Activated CD8-positive, alpha-beta memory T cell treated with anti-CD3 and anti-CD28 coated beads, Interleukin-2, amount 50 U/mL, for 48 hours (primary cell): ENCODE measurements at regions not wholly inside any gene's neighbourhood (a gene's known extent, or its start where the extent isn't known, plus 50 kb on each side); places are given as distances from the start of the nearest gene placed in this dataset.
"Not testable (repeated sequence)": the region's sequence is repeated elsewhere in the genome, so short reads cannot be mapped to it uniquely, and the experiment has no call there.

Source experiments
- DNase-seq: peaks from one replicate; pipeline ENCODE4 v3.0.0-alpha.2; 2020

DNA sequence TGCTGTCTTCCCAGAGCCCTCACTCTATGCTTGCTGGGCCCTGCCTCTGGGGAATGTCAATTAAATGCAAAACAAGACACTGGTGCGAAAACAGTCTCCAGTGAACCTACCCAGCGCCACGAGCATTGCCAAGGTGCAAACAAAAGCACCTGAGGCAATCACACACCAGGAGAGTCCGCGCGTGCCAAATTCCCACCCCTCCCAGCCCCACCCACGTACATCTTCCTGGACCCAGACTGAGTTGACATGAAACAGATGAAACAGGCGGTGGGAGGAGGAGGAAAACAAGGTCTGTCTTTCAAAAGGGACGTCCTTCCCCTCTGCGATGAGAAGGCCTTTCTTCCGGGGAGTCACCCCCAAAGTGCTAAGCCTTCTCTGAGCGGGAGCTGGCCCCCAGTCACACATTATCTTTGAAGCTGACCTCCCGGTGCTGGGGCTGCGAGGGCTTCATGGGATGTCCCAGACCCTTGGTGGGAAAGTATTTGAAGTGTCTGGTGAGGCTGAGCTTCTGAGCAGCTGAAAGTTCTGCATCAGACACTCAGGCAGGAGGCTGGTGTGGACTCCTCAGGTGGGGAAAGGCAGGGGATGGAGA lies 200.4 kb downstream of the AXIN2 start:
- no peak for DNase-seq

DNA sequence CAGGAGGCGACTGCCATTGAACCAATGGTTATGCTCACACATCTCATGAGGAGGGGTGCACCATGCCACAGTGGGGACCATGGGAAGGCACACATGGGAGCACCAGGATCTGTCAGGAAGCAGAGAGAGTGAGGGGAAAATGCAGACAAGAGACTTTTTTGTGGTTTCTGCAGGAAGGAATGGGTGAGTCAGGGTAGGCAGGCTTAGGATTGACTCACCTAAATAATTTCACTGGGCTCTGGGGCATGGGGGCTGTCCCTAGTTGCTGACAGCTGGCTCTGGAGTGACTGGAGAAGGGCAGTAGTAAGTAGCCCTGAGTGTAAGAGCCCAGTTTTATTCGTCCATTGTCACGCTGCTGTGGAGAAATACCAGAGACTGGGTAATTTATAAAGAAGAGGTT lies 202.4 kb downstream of the AXIN2 start:
- DNase-seq, result no peak

DNA sequence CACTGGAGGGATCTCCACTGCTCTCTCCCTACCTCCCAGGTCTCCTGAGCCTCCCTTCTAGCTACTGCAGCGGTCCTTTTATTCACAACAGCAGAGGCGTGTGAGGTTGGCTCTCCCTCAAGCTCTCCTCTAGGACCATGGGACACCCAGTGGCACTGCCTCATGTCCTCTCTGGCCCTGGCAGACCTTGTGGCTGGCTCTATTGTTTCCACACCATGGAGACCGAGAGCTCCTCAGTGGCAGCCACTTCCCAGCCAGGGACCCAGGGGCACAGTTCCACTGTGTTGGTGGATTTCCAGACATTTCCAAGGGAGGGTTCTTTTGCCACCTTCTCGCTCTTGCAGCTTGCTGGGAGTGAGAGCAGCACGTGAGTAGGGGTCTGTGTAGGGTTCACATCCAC lies 204.9 kb downstream of the AXIN2 start:
- DNase-seq, result no peak

DNA sequence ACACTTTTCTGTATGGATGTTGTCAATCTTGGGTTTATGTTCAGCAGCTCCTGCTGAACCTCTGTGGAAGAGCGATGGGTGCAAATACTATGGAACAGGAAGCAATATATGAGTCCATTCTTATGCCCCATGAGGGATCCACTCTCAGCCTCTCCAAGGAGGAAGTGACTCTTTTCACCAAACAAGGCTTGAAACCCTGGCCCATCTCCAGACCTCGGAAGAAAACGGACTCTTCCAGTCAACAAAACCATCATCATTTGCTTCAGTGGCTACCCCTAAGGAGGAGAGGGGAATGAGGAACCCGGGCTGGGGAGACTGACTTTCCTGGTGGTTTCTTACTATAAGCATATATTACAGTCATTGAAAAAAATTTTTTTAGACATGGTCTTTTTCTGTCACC lies 206.2 kb downstream of the AXIN2 start:
- no peak for DNase-seq

DNA sequence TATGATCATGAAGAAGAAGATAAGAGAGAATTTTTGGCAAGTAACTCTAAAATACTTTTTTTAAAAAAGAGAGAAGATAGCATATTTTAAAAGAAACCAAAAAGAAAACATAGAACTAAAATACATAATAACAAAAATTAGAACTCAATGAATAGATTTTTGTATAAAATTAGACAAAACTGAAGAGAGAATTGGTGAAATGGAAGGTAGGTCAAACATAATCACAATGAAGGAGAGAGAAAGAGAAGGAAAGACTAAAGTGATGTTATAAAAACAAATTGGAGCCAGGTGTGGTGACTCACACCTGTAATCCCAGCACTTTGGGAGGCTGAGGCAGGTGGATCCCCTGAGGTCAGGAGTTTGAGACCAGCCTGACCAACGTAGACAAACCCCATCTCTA lies 211.5 kb downstream of the AXIN2 start:
- no peak for DNase-seq

DNA sequence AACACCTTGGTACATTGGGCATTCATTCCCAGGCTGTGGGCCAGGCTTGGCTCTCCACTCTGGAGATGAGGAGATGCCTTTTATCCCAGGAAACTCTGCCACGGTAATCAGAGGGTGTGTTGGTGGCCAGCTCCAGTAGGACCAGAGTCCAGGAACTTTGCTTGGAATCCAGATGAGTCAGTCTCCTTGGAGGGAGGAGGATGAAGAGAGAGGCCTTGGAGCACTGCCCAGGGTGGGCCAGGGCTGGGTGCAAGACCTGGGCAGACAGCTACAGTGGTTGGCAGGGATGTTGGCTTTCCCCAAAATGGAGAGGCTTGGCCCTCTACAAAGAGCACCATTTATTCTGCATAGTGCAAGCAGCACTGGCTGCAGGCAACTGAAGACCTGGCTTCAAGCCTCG lies 209.0 kb downstream of the RGS9 start:
- DNase-seq, result no peak

DNA sequence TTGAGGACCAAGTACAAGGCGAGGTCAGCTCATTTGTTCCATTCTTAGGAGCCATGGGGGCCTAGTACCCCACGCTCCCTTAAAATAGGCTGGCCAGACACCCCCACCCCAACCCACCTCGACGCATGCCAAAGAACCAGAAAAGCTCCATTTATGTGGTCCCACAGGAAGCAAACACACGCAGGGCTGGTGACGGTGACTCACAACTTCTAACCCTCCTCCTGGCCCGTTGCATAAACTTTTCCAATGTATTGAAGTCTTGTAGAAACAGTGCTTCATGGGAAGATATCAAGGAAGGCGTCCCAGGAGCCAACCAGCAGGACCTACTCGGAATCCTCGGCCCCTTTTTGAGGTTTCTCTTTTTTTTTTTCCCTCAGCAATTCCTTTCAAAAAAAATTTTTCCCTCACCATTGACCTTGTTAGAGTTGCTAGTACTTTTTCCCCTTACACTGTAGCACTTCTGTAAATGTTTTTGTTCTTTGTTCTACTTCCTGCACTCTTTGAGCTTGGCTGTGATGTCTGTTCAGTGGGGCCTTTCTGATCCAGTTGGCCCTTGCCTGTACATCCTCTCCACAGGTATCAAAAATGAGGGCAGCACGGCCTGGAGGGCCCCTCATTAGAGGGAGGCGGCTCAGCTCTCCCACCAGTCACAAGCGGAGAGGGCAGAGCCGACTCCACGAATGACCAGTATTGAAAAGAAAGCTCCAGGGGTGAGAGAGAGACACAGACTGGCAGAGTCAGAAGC lies 208.3 kb downstream of the RGS9 start:
- DNase-seq, result no peak

DNA sequence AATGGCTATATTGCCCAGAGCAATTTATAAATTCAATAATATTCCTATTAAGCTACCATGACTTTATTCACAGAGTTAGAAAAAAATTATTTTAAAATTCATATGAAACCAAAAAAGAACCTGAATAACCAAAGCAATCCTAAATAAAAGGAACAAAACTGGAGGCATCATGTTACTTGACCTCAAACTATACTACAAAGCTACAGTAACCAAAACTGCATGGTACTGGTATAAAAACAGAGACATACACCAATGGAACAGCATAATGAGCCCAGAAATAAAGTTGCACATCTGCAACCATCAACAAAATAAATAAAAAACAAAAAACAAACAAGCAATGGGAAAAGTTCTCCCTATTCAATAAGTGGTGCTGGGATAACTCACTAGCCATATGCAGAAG lies 203.2 kb downstream of the RGS9 start:
- DNase-seq, result no peak

DNA sequence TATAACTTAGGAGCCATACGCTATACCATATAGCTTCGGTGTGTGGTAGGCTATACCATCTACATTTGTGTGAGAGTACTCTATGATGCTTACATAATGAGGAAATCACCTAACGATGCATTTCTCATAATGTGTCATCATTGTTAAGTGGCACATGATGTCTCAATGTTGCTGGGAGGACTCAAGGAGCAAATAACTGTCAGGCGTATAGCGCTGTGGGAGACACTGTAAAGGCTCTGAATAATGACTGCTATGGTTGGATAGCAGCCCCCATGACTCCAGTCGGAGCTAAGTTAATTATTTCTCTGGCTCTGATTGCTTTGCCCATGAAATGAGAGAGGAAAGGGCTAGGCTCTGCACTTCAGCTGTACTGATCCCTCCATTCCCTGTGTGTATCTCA lies 197.2 kb downstream of the RGS9 start:
- no peak for DNase-seq

DNA sequence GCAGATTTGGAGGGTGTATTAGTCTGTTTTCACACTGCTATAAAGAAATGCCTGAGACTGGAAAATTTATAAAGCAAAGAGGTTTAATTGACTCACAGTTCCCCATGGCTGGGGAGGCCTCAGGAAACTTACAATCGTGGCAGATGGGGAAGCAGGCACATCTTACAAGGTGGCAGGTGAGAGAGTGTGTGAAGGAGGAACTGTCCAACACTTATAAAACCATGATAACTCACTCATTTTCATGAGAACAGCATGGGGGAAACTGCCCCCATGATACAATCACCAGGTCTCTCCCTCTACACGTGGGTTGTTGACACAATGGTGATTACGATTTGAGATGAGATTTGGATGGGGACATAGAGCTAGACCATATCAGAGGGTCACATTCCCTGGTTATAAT lies 195.6 kb downstream of the RGS9 start:
- no peak for DNase-seq

DNA sequence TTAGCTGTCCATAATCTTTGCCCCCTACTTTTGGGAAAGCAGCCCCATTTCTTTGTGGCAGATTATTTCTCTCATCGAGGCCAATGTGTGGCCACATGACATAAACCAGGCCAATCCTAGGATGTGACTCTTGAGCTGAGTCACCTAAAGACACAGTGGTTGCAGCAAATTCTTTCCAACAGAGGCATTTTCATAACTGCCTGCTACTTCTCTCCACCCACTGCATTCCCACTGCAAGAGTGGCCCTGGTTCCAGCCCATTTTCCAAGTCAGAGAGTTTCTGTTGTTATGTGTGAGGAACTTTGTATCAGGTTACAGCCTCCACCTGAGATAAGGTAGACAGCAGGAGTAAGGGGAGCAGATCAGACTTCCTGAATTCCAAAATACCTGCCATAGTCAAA lies 195.2 kb downstream of the RGS9 start:
- DNase-seq, result no peak

DNA sequence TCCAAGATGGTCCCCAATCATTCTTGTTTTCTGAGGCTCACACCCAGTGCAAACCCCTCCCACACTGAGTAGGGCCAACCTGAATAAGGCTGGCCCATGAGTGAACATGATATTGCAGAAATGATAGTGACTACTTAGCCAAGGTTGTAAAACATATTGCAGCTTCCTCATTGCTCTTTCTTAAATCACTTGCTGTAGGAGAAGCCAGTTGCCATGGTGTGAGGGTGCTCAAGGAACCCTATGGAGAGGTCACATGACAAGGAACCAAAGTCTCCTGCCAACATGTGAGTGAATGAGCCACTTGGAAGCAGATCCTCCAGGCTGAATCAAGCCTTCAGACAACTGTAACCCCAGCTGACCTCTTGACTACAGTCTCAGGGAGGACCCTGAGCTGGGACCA lies 191.4 kb downstream of the RGS9 start:
- no peak for DNase-seq

DNA sequence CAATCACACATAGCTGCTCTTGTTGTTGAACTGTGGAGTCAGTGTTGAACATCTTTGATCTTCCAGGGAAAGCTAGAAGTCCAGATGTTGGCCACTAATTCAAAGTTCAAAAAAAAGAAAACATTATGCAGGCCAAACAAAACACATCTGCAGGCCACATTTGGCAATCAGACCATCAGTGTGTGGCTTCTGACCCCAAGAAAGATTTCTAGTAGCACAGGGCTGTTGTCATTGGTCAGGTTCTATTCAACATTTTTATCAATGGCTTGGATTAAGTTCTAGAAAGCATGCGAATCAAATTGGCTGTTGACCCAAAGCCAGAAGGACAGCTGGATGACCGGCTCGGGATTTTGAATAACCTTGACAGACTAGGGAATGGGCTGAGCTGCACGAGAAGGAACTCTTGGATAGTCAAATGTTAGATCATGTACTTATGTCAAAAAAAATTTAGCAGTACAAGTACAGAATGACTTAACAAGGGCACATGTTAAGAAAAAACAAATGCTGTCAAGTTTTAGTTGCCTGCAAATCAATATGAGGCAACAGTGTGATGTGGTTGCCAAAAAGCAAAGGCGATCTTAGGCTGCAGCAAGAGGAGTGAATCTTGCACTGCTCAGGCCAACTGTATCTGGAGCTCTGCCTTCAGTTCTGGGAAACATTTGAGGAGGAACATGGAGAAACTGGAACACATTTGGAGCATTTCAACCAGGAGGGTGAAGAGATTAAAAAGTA lies 187.6 kb downstream of the RGS9 start:
- no peak for DNase-seq

DNA sequence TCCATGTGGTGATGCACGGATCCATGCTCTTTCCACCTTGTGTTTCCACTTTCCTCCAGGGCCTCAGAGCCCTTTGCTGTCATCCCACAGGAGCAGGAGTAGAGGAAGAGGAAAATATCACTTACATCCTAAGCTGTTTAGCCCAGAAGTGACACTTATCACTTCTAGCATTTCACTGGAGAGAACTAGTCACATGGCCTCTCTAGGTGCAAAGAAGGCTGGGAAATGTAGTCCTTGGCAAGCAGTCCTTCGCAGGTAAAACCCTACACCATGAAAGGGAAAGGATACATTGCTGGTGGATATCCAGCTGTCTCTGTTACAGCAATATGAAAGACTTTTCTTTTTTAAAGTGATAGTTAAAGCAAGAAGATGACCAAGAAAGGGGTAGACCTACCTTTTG lies 185.9 kb downstream of the RGS9 start:
- no peak for DNase-seq

DNA sequence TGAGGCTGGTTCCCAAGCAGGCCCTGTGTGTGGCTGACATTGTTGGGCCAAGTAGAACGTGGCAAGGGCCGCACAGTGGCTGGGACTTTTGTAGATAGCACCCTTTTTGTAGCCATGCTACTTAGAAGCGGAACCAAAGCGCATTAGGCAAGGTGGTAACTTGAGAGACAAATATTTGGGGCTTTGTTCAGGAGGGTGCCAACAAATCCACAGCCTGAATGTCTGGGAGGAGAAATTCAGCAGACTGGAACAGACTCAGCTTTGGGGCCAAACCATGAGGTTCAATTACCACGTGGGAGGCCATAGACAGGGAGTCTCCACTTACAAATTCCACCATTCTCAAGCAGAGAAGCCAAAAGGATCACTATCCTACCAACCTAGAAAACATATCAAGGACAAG lies 183.7 kb downstream of the RGS9 start:
- no peak for DNase-seq

DNA sequence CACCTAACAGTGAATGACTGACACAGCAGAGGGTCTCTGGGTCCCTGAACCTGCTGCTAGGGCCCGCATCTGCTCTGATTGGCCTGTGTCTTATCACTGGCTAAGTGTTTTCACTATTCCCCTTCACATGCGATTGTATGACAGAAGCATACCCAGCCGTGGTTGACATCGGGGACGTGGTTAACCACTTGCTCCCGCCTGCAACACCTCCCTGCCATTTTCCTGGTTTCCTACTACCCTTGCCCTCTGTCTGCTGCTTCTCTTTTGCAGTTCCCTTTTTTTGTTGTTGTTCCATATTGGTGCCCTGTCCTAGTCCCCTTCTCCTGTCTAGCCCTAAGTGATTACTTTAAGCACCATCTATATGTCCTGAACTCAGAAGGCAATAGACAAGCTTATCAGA lies 177.0 kb downstream of the RGS9 start:
- DNase-seq, result no peak

DNA sequence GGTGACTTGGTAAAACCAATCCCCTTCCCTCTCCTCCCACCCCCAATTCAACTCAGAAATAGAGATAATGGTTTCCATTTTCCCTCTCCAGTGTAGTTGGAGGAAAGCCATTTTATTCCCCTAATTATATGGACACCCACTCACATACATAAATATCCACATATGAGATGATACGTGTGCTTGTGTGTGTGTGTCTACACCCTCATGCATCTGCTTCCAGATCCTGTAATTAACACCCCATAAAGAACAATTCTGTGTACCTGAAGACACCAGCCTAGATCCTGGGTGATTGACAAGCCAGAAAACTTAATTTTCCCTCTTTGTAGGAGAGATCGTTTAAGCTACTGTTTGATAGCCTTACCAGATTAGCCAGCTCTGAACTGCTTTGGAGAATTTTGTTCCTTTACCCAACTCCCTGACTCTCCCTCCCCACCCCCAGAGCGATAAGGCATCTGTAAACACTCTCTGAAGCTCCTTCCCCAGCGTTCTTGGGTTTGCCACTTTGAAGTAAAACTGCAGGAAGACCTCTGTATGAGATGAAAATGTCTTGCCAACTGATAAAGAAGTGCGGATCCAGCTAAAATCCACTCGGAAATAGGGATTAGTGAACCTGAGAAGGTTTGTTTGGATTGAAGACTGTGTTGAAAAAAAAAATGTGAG lies 175.7 kb downstream of the RGS9 start:
- no peak for DNase-seq

DNA sequence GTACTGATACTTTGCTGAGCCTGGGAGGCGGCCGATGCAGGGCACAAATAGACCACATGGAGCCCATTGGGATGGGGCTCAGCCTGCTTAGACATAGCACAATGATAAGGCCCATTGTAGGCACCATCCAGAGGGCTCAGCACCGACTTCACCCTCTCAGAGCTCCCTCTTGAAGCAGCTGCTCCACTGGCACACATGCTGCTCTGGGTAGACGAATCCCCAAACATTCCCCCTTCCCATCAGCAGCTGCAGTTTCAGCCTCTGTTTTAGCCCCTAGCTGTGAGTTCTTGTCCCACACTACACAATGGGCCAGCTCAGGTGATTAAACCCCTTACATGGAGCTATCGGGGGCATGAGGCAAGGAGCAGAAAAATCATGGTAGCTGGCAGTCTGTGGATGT lies 174.1 kb downstream of the RGS9 start:
- DNase-seq, result no peak

DNA sequence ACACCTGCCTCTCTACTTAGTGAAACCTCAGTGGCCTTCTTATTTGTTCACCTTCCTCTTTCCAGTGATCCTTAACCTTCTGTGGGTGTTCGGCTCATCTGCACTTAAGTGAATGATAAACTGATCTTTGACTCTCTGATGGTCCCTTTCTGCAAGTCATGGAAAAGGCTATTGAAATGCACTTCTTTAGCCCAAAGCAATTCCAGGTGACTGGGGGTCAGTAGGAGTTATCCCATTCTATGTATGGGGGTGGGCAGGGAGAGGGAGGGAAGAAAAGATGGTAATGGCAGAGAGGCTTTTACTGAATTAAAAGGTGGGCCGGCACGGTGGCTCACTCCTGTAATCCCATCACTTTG lies 170.8 kb downstream of the RGS9 start:
- no peak for DNase-seq

DNA sequence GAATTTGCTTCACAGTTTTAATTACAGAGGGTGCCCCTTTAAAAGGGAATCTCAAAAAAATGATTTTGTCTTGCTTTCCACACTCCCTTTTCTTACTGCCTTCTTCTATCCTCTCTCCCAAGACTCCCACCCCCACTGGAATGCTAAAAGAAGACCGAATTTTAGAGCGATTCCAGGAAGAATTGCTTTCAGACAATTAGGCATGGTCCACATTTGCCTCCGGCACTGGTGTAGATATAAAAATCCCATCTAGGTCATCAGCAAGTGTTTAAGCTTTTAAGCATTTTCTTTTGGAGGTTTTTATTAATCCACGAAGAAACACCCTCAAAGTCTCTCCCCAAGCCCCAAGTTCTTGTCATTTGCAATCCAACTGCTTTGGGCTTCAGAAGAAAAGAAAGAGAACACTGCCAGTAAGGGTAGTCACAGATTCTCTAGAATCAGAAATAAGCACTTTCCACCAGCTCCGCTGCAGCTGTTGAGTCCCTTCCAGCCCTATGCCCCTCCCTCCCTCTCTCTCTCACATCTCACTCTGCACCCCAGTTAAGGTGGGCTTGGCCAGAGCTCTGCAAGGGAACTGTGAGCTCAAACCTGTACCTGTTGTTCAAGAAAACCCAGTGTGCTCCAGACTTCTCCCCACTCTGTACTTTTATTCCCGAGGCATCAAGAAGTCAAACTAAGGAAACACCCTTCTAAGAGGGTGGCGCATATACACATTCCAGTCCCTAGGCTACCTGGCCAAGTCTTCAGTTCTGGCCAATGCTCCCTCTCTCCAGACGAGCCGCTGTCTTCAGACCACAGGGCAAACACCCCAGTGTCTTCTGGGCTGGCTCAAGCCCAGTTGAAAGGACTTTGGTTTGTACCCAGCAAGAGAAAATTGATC lies 170.2 kb downstream of the RGS9 start:
- DNase-seq, result no peak

DNA sequence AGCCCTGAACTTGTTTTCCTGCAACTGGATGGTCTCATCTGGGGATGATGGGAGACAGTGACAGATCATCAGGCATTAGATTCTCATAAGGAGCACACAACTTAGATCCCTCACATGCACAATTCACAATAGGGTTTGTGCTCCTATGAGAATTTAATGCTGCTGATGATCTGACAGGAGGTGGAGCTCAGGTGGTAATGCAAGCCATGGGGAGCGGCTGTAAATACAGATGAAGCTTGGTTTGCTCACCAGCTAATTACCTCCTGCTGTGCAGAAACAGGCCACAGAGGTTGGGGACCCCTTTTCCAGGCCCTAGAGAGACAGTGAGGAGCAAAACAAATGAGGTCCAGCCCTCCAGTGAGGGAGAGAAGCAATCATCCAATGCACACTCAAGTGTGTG lies 168.6 kb downstream of the RGS9 start:
- no peak for DNase-seq

DNA sequence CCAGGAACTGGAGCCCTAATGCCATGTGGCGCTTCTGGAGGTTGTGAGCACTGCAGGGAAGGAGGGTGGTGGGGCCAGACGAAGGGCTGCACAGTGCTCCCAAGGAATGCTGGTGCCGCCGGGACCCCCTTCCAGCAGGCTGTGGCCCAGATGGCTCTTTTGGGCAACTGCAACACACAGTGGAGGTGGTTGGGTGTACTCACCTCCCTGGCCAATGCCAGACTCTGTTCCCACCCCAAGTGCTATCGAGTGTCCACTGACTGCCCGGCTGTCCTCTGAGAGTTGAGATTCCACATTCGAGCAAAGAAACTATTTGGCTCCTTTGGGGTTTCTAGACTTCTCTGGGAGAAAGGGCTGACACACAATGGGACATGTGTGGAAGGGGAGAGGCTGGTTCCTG lies 167.9 kb downstream of the RGS9 start:
- no peak for DNase-seq

DNA sequence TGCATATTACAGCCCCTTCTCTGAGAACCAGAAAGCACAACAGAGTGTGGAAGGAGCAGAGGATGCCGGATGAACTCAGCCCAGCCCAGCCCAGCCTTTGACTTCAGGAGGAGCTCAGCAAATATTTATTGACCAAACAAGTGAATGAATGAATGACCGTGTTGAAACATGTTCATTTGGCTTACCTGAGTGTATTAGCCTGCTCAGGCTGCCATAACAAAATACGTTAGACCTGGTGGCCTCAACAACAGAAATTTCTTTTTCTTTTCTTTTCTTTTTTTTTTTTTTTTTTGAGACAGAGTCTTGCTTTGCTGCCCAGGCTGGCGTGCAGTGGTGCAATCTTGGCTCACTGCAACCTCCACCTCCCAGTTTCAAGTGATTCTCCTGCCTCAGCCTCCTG lies 164.7 kb downstream of the RGS9 start:
- not testable (repeated sequence) for DNase-seq
